Pancreas (tissue), 10 donors: ENCODE measurements at regions not wholly inside any gene's neighbourhood (a gene's known extent, or its start where the extent isn't known, plus 50 kb on each side); places are given as distances from the start of the nearest gene placed in this dataset.

Experiments
- ATAC-seq, 4 donors: fragments of 200-7000 bp; cut with Tn5 transposase; one replicate each; pipeline versions ENCODE4 v1.8.0 to v1.9.1; 2020; ENCODE audit warnings: mild to moderate bottlenecking in 4 of 4, moderate library complexity in 4 of 4
- DNase-seq, 6 donors: peaks; one replicate each; pipeline ENCODE4 v3.0.0-alpha.2; 2020
- FAIRE-seq: peaks from 2 replicates; lab custom pipeline; 2012; peaks lifted over from hg19 to GRCh38; lab: Jason Lieb, UNC
- H3K27ac ChIP-seq, 4 donors: fragments of 200-600 bp; sonication (generic); 1 replicate in 3 of 4; 2 replicates in 1 of 4; pipeline versions ENCODE4 v1.5.0 to v1.8.0; 2020
- H3K27me3 ChIP-seq, 4 donors: fragments of 200-600 bp; one replicate each; pipeline ENCODE4 v1.8.0; 2021
- H3K36me3 ChIP-seq, 3 donors: fragments of 200-600 bp; sonication (generic) in 1 of 3; one replicate each; pipeline versions ENCODE4 v1.5.0 to v1.8.0; 2020 to 2021
- H3K4me1 ChIP-seq, 3 donors: fragments of 200-600 bp; one replicate each; pipeline ENCODE4 v1.8.0; 2021
- H3K4me3 ChIP-seq, 4 donors: fragments of 200-600 bp; sonication (generic) in 2 of 4; one replicate each; pipeline versions ENCODE4 v1.5.0 to v1.8.0; 2020 to 2021
- H3K9me3 ChIP-seq, 4 donors: fragments of 200-600 bp; one replicate each; pipeline ENCODE4 v1.8.0; 2021
- WGBS, 2 donors: extraction: QIAGEN DNeasy Blood & Tissue Kit; methylation state at CpG; one replicate each; pipeline ENCODE4 v1.1.7; 2013; 5-methylcytosine and 5-hydroxymethylcytosine counted together
- intact Hi-C, 3 donors: fragments of 100-400 bp; cut with DNase I; formaldehyde crosslinking; loops; one replicate each; pipeline versions ENCODE4 v1.11.1 to v1.14.2; 2022
- TF ChIP-seq, protein P1 (sequence below), 4 donors: fragments of 200-600 bp; sonication (generic) in 3 of 4; IDR thresholded peaks; one replicate each; pipeline versions ENCODE4 v1.5.0 to v1.8.0; 2021; ENCODE audit warnings: antibody characterized with exemption in 4 of 4
- donor health status: healthy with polysubstance abuse.
- donor health status: DM: no; HTN: no; CAD: no; lungs with moderate emphysema.
- donor health status: DM: no; HTN: no; CAD: no.
- donor health status: control.
- donor health status: control.
- donor health status: Bipolar disorder and iron deficiency.
- donor health status: DM: yes; HTN: yes; CAD: no.
- donor health status: DM: no; HTN: no; CAD: no.
- donor health status: DM: no; HTN: no; CAD: no.
- donor health status: DM: yes; HTN: yes; CAD: no.

DNA sequence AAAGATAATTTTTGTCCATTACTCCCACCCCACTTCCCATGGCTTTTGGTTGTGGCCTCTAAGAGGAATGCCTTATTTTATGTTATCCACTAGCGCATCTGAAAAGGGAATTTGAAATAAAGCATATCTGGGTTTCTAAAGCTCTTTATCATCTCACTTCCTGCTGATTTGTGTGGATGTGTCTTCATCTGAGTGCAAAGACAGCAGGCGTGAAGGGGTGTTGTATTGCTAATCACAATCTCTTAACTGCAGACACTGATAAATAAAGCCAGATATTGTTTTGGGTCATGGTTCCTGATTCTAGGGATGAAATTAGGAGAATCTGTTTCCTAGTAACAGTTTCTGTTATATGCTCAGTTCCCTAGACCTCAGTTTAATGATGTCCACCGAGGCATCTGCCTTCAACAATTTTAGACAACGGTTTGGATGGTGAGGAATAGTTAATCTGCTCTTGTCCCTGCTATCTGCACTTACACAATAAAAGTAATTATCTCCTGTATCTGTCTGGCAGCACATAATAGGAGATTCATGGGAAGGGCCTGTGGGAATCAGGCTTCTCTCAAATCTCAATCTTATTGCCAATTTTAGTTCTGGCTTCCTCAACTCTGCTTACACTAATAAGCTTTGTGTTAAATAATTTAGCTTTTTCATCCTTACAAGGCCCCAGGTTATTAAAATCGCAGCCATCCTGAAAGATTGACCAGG is 517.9 kb upstream of the ATXN8OS start:
- no peaks in the 10 kb centered on the region for H3K9me3 ChIP-seq
- no peaks in the 10 kb centered on the region for H3K27me3 ChIP-seq
- 82 to 93% methylated on average over 5 of the region's 5 CpGs for WGBS, 2 donors
- H3K36me3 ChIP-seq = no peaks in the 10 kb centered on the region
- no peaks in the 10 kb centered on the region for H3K4me1 ChIP-seq
- H3K4me3 ChIP-seq = no peak overlapping the region
- TF ChIP-seq, protein P1, sequence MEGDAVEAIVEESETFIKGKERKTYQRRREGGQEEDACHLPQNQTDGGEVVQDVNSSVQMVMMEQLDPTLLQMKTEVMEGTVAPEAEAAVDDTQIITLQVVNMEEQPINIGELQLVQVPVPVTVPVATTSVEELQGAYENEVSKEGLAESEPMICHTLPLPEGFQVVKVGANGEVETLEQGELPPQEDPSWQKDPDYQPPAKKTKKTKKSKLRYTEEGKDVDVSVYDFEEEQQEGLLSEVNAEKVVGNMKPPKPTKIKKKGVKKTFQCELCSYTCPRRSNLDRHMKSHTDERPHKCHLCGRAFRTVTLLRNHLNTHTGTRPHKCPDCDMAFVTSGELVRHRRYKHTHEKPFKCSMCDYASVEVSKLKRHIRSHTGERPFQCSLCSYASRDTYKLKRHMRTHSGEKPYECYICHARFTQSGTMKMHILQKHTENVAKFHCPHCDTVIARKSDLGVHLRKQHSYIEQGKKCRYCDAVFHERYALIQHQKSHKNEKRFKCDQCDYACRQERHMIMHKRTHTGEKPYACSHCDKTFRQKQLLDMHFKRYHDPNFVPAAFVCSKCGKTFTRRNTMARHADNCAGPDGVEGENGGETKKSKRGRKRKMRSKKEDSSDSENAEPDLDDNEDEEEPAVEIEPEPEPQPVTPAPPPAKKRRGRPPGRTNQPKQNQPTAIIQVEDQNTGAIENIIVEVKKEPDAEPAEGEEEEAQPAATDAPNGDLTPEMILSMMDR (IDR thresholded peaks at IDR 0.05) = no peak
- FAIRE-seq = no peak
- intact Hi-C loops = no loop called here
- DNase-seq = no peak
- no peak overlapping the region for H3K27ac ChIP-seq
- ATAC-seq = no peak

GRCh38 chr13:69585656-69586055 is 522.0 kb upstream of the ATXN8OS start:
- Histone ChIP-seq H3K27me3 (no peaks in the 10 kb centered on the region), H3K36me3 (no peaks in the 10 kb centered on the region), H3K27ac (no peak overlapping the region), H3K4me3 (no peak overlapping the region), H3K9me3 (no peaks in the 10 kb centered on the region), H3K4me1 (no peaks in the 10 kb centered on the region)
- no peak for DNase-seq
- intact Hi-C loops = no loop called here
- TF ChIP-seq, protein P1 (IDR thresholded peaks at IDR 0.05) = no peak
- WGBS, 2 donors = 52 to 58% methylated on average over 1 of the region's 1 CpG
- no peak for ATAC-seq
- no peak for FAIRE-seq

DNA sequence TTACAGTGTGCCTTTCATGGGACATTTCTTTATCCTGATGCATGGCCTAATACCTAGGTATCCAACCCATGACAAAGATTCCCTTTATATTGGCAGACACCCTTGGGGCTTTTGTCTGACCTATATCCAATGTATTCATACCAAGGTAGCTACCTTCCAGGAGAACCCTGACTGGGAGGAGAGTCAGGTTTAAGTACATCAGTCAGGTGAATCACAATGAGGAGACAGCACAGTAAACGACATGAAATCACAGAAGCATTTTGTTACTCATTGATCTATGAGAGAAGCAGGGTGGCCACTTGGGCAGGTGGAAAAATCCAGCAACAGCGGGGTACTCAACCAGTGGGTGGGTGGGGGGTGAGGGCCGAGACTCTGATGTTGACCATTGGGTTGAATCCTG is 527.4 kb upstream of the ATXN8OS start:
- no peak for FAIRE-seq
- ATAC-seq = no peak
- intact Hi-C loops = no loop called here

GRCh38 chr13:69579351-69579750 is 528.3 kb upstream of the ATXN8OS start:
- no peak for FAIRE-seq
- Histone ChIP-seq H3K9me3 (no peaks in the 10 kb centered on the region), H3K4me1 (no peaks in the 10 kb centered on the region), H3K27ac (no peak overlapping the region), H3K4me3 (no peak overlapping the region), H3K36me3 (no peaks in the 10 kb centered on the region), H3K27me3 (no peaks in the 10 kb centered on the region)
- intact Hi-C loops = no loop called here
- TF ChIP-seq, protein P1 (IDR thresholded peaks at IDR 0.05) = no peak
- ATAC-seq = peak in 1 of 4 donors; percentile 54
- no peak for DNase-seq

More for the DNA sequence above, 527.4 kb upstream of the ATXN8OS start:
- Histone ChIP-seq H3K36me3 (no peaks in the 10 kb centered on the region), H3K27me3 (no peaks in the 10 kb centered on the region), H3K9me3 (no peaks in the 10 kb centered on the region), H3K4me3 (no peak overlapping the region), H3K4me1 (no peaks in the 10 kb centered on the region), H3K27ac (no peak overlapping the region)
- 71% methylated on average over 3 of the region's 3 CpGs for WGBS, 2 donors
- DNase-seq = no peak
- TF ChIP-seq, protein P1 (IDR thresholded peaks at IDR 0.05) = no peak

GRCh38 chr13:69571606-69572323 is 535.9 kb upstream of the ATXN8OS start:
- H3K27ac ChIP-seq = no peak overlapping the region
- TF ChIP-seq, protein P1 (IDR thresholded peaks at IDR 0.05) = no peak
- H3K4me1 ChIP-seq = peaks cover 0 to 5% (median 0%) of the 10 kb centered on the region in 3 donors
- H3K4me3 ChIP-seq = no peak overlapping the region
- ATAC-seq (no peak), FAIRE-seq (no peak), DNase-seq (no peak)
- 87 to 89% methylated on average over 1 of the region's 1 CpG for whole genome bisulfite sequencing, 2 donors
- no peaks in the 10 kb centered on the region for H3K9me3 ChIP-seq
- intact Hi-C loops = no loop called here
- no peaks in the 10 kb centered on the region for H3K36me3 ChIP-seq
- H3K27me3 ChIP-seq = no peaks in the 10 kb centered on the region
